ENCODE measurements at regions not wholly inside any gene's neighbourhood (a gene's known extent, or its start where the extent isn't known, plus 50 kb on each side); places are given as distances from the start of the nearest gene placed in this dataset.

GRCh38 chr6:40135491-40136072 is 201.3 kb upstream of the MOCS1 start:
- TF ChIP-seq CTBP1 (IDR thresholded peaks at IDR 0.05; ENCODE audit: borderline replicate concordance) (no peak), L3MBTL2 (conservative IDR thresholded peaks at IDR 0.05) (no peak), HDGF (IDR thresholded peaks at IDR 0.05; ENCODE audit: borderline replicate concordance) (no peak), FOXM1 (IDR thresholded peaks at IDR 0.05; ENCODE audit: borderline replicate concordance) (no peak), ZNF384 (IDR thresholded peaks at IDR 0.05) (no peak), LEF1 (IDR thresholded peaks at IDR 0.05; ENCODE audit: borderline replicate concordance) (no peak), SP1 (IDR thresholded peaks at IDR 0.05) (no peak), BHLHE40 (IDR thresholded peaks at IDR 0.05; ENCODE audit: borderline replicate concordance) (no peak), NFRKB (IDR thresholded peaks at IDR 0.05) (no peak)
